HEK293 (cell line): ENCODE measurements at regions not wholly inside any gene's neighbourhood (a gene's known extent, or its start where the extent isn't known, plus 50 kb on each side); places are given as distances from the start of the nearest gene placed in this dataset.

Source experiments
- ZNF654 ChIP-seq: fragments of 450-650 bp; formaldehyde crosslinking; IDR thresholded peaks from 2 replicates; pipeline ENCODE4 v1.5.1; 2016; ENCODE audit warnings: low read depth, missing biosample characterization, missing genetic modification characterization
- TF ChIP-seq, protein P1 (sequence below): fragments of 450-650 bp; formaldehyde crosslinking; IDR thresholded peaks from 2 replicates; pipeline ENCODE4 v1.5.1; 2016; ENCODE audit warnings: missing biosample characterization, missing genetic modification characterization
- TF ChIP-seq, protein P2 (sequence below): fragments of 450-650 bp; formaldehyde crosslinking; IDR thresholded peaks from 2 replicates; pipeline ENCODE4 v1.5.1; 2016; ENCODE audit warnings: missing biosample characterization, missing genetic modification characterization
- TF ChIP-seq, protein P3 (sequence below): fragments of 450-650 bp; formaldehyde crosslinking; IDR thresholded peaks from 2 replicates; pipeline ENCODE4 v1.5.1; 2016; ENCODE audit warnings: missing biosample characterization, missing genetic modification characterization

DNA sequence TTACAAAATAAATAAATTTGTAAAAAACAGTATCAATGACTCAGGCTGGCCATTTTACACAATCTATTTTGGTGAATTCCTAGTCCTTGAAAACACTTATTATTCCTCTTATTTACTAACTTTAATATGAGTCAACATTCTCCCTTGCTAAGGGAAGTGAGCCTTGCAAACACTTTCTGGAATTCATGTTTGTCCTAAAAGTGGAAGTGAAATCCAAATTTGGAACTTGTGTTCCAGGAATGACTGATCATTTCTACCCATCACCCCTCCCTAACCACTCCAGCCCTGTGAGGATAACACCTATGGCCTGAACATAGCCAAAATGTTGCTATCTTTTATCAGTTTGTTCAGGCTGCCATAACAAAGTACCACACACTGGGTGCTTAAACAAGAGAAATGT, 83.1 kb downstream of the OR5AK2 start:
- no peak for TF ChIP-seq ZNF654 (tag by site-specific recombination)
- TF ChIP-seq, protein P1, sequence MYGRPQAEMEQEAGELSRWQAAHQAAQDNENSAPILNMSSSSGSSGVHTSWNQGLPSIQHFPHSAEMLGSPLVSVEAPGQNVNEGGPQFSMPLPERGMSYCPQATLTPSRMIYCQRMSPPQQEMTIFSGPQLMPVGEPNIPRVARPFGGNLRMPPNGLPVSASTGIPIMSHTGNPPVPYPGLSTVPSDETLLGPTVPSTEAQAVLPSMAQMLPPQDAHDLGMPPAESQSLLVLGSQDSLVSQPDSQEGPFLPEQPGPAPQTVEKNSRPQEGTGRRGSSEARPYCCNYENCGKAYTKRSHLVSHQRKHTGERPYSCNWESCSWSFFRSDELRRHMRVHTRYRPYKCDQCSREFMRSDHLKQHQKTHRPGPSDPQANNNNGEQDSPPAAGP, result no peak
- TF ChIP-seq, protein P2, sequence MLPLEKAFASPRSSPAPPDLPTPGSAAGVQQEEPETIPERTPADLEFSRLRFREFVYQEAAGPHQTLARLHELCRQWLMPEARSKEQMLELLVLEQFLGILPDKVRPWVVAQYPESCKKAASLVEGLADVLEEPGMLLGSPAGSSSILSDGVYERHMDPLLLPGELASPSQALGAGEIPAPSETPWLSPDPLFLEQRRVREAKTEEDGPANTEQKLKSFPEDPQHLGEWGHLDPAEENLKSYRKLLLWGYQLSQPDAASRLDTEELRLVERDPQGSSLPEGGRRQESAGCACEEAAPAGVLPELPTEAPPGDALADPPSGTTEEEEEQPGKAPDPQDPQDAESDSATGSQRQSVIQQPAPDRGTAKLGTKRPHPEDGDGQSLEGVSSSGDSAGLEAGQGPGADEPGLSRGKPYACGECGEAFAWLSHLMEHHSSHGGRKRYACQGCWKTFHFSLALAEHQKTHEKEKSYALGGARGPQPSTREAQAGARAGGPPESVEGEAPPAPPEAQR (tag by site-specific recombination), result no peak
- TF ChIP-seq, protein P3, sequence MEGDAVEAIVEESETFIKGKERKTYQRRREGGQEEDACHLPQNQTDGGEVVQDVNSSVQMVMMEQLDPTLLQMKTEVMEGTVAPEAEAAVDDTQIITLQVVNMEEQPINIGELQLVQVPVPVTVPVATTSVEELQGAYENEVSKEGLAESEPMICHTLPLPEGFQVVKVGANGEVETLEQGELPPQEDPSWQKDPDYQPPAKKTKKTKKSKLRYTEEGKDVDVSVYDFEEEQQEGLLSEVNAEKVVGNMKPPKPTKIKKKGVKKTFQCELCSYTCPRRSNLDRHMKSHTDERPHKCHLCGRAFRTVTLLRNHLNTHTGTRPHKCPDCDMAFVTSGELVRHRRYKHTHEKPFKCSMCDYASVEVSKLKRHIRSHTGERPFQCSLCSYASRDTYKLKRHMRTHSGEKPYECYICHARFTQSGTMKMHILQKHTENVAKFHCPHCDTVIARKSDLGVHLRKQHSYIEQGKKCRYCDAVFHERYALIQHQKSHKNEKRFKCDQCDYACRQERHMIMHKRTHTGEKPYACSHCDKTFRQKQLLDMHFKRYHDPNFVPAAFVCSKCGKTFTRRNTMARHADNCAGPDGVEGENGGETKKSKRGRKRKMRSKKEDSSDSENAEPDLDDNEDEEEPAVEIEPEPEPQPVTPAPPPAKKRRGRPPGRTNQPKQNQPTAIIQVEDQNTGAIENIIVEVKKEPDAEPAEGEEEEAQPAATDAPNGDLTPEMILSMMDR (tag by site-specific recombination), result no peak
